ENCODE measurements at regions not wholly inside any gene's neighbourhood (a gene's known extent, or its start where the extent isn't known, plus 50 kb on each side); places are given as distances from the start of the nearest gene placed in this dataset.
A peak's percentile ranks its signal among the peaks of the same experiment; 100 is the strongest.

DNA sequence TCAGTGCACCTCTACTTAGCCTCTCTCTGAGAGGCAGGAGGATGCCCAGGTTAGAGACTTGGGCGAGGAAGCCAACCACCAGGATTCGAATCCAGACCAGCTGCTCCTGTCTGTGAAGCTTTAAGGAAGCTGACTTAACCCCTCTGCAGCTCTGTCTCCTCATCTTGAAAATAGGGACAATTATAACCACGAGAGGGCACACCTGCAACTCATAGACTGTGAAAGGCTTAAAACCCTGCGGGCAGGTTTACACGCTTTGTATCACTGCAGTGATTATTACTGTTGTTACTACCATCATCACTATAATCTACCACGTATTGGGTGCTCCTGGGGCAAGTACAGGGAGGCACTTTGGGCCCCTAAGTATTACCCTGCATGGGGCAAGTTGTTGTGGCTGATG, 379.8 kb downstream of the VRK1 start:
- Histone ChIP-seq H3K27me3 (ENCODE audit: control insufficient read depth, insufficient read depth, low read length, poor library complexity, severe bottlenecking) (no peaks in the 10 kb centered on the region), H3K9ac (ENCODE audit: extremely low read depth, low read length, poor library complexity, severe bottlenecking) (no peak overlapping the region), H3K9me3 (ENCODE audit: control insufficient read depth, low read length) (no peaks in the 10 kb centered on the region), H3K27ac (ENCODE audit: low read depth, low read length) (no peak overlapping the region), H3K4me3 (ENCODE audit: low read length) (no peak overlapping the region), H3K36me3 (ENCODE audit: control insufficient read depth, insufficient read depth, low read length) (no peaks in the 10 kb centered on the region), H3K4me1 (ENCODE audit: control insufficient read depth, insufficient read depth, low read length) (no peaks in the 10 kb centered on the region)
- peak; percentile 60 for DNase-seq
- TF ChIP-seq, protein P1, sequence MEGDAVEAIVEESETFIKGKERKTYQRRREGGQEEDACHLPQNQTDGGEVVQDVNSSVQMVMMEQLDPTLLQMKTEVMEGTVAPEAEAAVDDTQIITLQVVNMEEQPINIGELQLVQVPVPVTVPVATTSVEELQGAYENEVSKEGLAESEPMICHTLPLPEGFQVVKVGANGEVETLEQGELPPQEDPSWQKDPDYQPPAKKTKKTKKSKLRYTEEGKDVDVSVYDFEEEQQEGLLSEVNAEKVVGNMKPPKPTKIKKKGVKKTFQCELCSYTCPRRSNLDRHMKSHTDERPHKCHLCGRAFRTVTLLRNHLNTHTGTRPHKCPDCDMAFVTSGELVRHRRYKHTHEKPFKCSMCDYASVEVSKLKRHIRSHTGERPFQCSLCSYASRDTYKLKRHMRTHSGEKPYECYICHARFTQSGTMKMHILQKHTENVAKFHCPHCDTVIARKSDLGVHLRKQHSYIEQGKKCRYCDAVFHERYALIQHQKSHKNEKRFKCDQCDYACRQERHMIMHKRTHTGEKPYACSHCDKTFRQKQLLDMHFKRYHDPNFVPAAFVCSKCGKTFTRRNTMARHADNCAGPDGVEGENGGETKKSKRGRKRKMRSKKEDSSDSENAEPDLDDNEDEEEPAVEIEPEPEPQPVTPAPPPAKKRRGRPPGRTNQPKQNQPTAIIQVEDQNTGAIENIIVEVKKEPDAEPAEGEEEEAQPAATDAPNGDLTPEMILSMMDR (conservative IDR thresholded peaks at IDR 0.05): peak; percentile 60
- no peak overlapping the region for H3K27ac Mint-ChIP-seq
- 73 to 75% methylated on average over 6 of the region's 6 CpGs for WGBS, 2 experiments (ENCODE audit: insufficient coverage in 1 of 2, insufficient read length in 1 of 2)
- H3K27me3 Mint-ChIP-seq (ENCODE audit: insufficient read depth): no peaks in the 10 kb centered on the region
- no peak overlapping the region for H3K4me3 Mint-ChIP-seq
- H3K9me3 Mint-ChIP-seq: peaks cover 7% of the 10 kb centered on the region
- H3K36me3 Mint-ChIP-seq (ENCODE audit: low read depth): no peaks in the 10 kb centered on the region
- H3K4me1 Mint-ChIP-seq: peaks cover 5% of the 10 kb centered on the region

DNA sequence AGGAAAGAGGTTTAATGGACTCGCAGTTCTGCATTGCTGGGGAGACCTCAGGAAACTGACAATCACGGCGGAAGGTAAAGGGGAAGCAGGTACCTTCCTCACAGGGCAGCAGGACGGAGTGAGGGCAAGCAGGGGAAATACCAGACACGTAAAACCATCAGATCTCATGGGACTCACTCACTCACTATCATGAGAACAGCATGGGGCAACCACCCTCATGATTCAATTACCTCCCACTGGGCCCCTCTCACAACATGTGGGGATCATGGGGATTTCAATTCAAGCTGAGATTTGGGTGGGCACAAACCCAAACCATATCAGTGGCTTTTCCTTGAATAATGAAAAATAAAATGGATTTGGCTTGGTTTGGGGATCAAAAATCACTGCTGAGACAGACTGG, 380.5 kb downstream of the VRK1 start:
- Mint-ChIP-seq H3K27ac (no peak overlapping the region), H3K4me3 (no peak overlapping the region), H3K9me3 (peaks cover 2% of the 10 kb centered on the region), H3K36me3 (ENCODE audit: low read depth) (no peaks in the 10 kb centered on the region), H3K4me1 (peaks cover 5% of the 10 kb centered on the region), H3K27me3 (ENCODE audit: insufficient read depth) (no peaks in the 10 kb centered on the region)
- TF ChIP-seq, protein P1 (conservative IDR thresholded peaks at IDR 0.05): no peak
- Histone ChIP-seq H3K4me1 (ENCODE audit: control insufficient read depth, insufficient read depth, low read length) (no peaks in the 10 kb centered on the region), H3K9me3 (ENCODE audit: control insufficient read depth, low read length) (no peaks in the 10 kb centered on the region), H3K4me3 (ENCODE audit: low read length) (no peak overlapping the region), H3K27ac (ENCODE audit: low read depth, low read length) (no peak overlapping the region), H3K9ac (ENCODE audit: extremely low read depth, low read length, poor library complexity, severe bottlenecking) (no peak overlapping the region), H3K36me3 (ENCODE audit: control insufficient read depth, insufficient read depth, low read length) (no peaks in the 10 kb centered on the region), H3K27me3 (ENCODE audit: control insufficient read depth, insufficient read depth, low read length, poor library complexity, severe bottlenecking) (no peaks in the 10 kb centered on the region)
- DNase-seq: no peak
- WGBS, 2 experiments (ENCODE audit: insufficient coverage in 1 of 2, insufficient read length in 1 of 2): 87 to 95% methylated on average over 3 to 5 of the region's 5 CpGs

GRCh38 chr14:97178781-97179180, 381.6 kb downstream of the VRK1 start:
- H3K27me3 Mint-ChIP-seq (ENCODE audit: insufficient read depth): no peaks in the 10 kb centered on the region
- Histone ChIP-seq H3K27ac (ENCODE audit: low read depth, low read length) (no peak overlapping the region), H3K27me3 (ENCODE audit: control insufficient read depth, insufficient read depth, low read length, poor library complexity, severe bottlenecking) (no peaks in the 10 kb centered on the region), H3K9ac (ENCODE audit: extremely low read depth, low read length, poor library complexity, severe bottlenecking) (no peak overlapping the region), H3K9me3 (ENCODE audit: control insufficient read depth, low read length) (no peaks in the 10 kb centered on the region), H3K4me3 (ENCODE audit: low read length) (no peak overlapping the region), H3K4me1 (ENCODE audit: control insufficient read depth, insufficient read depth, low read length) (no peaks in the 10 kb centered on the region), H3K36me3 (ENCODE audit: control insufficient read depth, insufficient read depth, low read length) (no peaks in the 10 kb centered on the region)
- TF ChIP-seq, protein P1 (conservative IDR thresholded peaks at IDR 0.05): no peak
- no peaks in the 10 kb centered on the region for H3K4me1 Mint-ChIP-seq
- H3K36me3 Mint-ChIP-seq (ENCODE audit: low read depth): no peaks in the 10 kb centered on the region
- H3K4me3 Mint-ChIP-seq: no peak overlapping the region
- DNase-seq: no peak
- WGBS, 2 experiments (ENCODE audit: insufficient coverage in 1 of 2, insufficient read length in 1 of 2): 82 to 90% methylated on average over 4 to 5 of the region's 5 CpGs
- H3K27ac Mint-ChIP-seq: no peak overlapping the region
- H3K9me3 Mint-ChIP-seq: no peaks in the 10 kb centered on the region

All from endodermal cell (in vitro differentiated cells).